ENCODE measurements at regions not wholly inside any gene's neighbourhood (a gene's known extent, or its start where the extent isn't known, plus 50 kb on each side); places are given as distances from the start of the nearest gene placed in this dataset.

- no peak for TF ChIP-seq CTCF (IDR thresholded peaks at IDR 0.05; ENCODE audit: low read depth, low read length)
- no peak for TF ChIP-seq EZH2phosphoT487 (IDR thresholded peaks at IDR 0.05; ENCODE audit: low read depth)
Measured at GRCh38 chr16:6932871-6933385, 399.7 kb upstream of the RBFOX1 start.
